Left ventricle myocardium inferior (tissue), 1 donor: ENCODE measurements at regions not wholly inside any gene's neighbourhood (a gene's known extent, or its start where the extent isn't known, plus 50 kb on each side); places are given as distances from the start of the nearest gene placed in this dataset.

Experiments used
- DNase-seq: peaks from one replicate; pipeline ENCODE4 v3.0.0-alpha.2; 2020
- H3K27ac ChIP-seq: fragments of 200-600 bp; replicated peaks from 2 replicates; pipeline ENCODE4 v1.8.0; 2021
- H3K27me3 ChIP-seq: fragments of 200-600 bp; 2 replicates; pipeline ENCODE4 v1.8.0; 2021; ENCODE audit warnings: low read depth
- H3K36me3 ChIP-seq: fragments of 200-600 bp; 2 replicates; pipeline ENCODE4 v1.8.0; 2021
- H3K4me1 ChIP-seq: fragments of 200-600 bp; 2 replicates; pipeline ENCODE4 v1.8.0; 2021
- H3K4me3 ChIP-seq: fragments of 200-600 bp; 2 replicates; pipeline ENCODE4 v1.8.0; 2021; ENCODE audit warnings: mild to moderate bottlenecking, moderate library complexity
- H3K9me3 ChIP-seq: fragments of 200-600 bp; replicated peaks from 2 replicates; pipeline ENCODE4 v1.8.0; 2021
- CTCF ChIP-seq: fragments of 200-600 bp; IDR thresholded peaks from 2 replicates; pipeline ENCODE4 v1.8.0; 2021; ENCODE audit warnings: antibody characterized with exemption, mild to moderate bottlenecking, borderline replicate concordance
- intact Hi-C: fragments of 100-400 bp; cut with micrococcal nuclease; formaldehyde crosslinking; loops from one replicate; pipeline ENCODE4 v1.11.0; 2022
- donor health status: DM: no; HTN: yes; CAD: no; lungs with severe emphysema.

DNA sequence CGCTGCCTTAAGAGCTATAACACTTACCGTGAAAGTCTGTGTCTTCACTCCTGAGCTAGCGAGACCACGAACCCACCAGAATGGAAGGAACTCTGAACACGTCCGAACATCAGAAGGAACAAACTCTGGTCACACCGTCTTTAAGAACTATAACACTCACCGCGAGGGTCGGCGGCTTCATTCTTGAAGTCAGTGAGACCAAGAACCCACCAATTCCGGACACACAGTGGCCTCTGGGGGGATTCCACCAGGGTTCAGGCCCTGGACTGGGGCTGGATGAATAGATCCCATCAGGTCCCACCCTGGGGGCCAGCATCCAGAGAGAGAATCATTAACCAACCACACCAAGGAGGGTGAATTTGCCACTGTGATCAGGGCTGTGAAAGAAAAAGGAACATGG, 55.8 kb upstream of the ATP12A start:
- TF ChIP-seq CTCF: no peak
- H3K4me1 ChIP-seq: peaks cover 4% of the 10 kb centered on the region
- no peak for DNase-seq
- H3K9me3 ChIP-seq: no peaks in the 10 kb centered on the region
- no peak overlapping the region for H3K4me3 ChIP-seq
- H3K27ac ChIP-seq: no peak overlapping the region
- H3K36me3 ChIP-seq: no peaks in the 10 kb centered on the region
- H3K27me3 ChIP-seq: peaks cover 5% of the 10 kb centered on the region
- intact Hi-C loops: no loop called here

DNA sequence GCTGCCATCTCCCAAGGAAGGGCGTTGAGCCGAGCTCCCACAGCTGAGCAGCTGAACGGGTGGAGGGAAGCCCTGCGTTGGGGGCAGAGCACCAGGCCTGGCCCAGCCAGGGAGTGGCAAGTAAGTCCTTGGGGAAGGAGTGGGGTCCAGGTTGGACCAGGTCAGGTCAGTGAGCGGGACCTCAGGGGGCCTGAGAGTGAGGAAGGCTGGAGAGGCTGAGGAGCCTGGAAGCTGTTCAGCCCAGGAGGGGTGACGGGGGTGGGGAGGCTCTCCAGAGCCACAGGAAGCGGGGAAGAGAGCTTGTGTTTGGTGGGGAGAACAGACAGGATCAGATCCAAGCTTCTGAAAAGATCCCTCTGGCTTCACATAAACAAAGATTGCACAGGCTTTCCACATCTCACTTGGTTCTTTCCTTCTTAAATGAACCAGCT, 55.4 kb upstream of the ATP12A start:
- no peaks in the 10 kb centered on the region for H3K36me3 ChIP-seq
- intact Hi-C loops: no loop called here
- no peaks in the 10 kb centered on the region for H3K9me3 ChIP-seq
- peaks cover 5% of the 10 kb centered on the region for H3K27me3 ChIP-seq
- H3K27ac ChIP-seq: peak overlapping the region; percentile 19
- no peak overlapping the region for H3K4me3 ChIP-seq
- DNase-seq: no peak
- H3K4me1 ChIP-seq: peaks cover 4% of the 10 kb centered on the region
- TF ChIP-seq CTCF: no peak

- no peak for TF ChIP-seq CTCF
- no peaks in the 10 kb centered on the region for H3K36me3 ChIP-seq
- H3K9me3 ChIP-seq: no peaks in the 10 kb centered on the region
- intact Hi-C loops: no loop called here
- peaks cover 4% of the 10 kb centered on the region for H3K4me1 ChIP-seq
- DNase-seq: no peak
- H3K4me3 ChIP-seq: no peak overlapping the region
- H3K27ac ChIP-seq: peak overlapping the region; percentile 19
- H3K27me3 ChIP-seq: peaks cover 5% of the 10 kb centered on the region
Measured at GRCh38 chr13:24625331-24625731, 54.9 kb upstream of the ATP12A start.

GRCh38 chr13:24625870-24626849, 54.0 kb upstream of the ATP12A start:
- H3K36me3 ChIP-seq: no peaks in the 10 kb centered on the region
- no peak for DNase-seq
- no peak for TF ChIP-seq CTCF
- peaks cover 5% of the 10 kb centered on the region for H3K27me3 ChIP-seq
- no peaks in the 10 kb centered on the region for H3K9me3 ChIP-seq
- no peak overlapping the region for H3K4me3 ChIP-seq
- intact Hi-C loops: no loop called here
- H3K4me1 ChIP-seq: peaks cover 4% of the 10 kb centered on the region
- peak overlapping the region; percentile 19 for H3K27ac ChIP-seq

DNA sequence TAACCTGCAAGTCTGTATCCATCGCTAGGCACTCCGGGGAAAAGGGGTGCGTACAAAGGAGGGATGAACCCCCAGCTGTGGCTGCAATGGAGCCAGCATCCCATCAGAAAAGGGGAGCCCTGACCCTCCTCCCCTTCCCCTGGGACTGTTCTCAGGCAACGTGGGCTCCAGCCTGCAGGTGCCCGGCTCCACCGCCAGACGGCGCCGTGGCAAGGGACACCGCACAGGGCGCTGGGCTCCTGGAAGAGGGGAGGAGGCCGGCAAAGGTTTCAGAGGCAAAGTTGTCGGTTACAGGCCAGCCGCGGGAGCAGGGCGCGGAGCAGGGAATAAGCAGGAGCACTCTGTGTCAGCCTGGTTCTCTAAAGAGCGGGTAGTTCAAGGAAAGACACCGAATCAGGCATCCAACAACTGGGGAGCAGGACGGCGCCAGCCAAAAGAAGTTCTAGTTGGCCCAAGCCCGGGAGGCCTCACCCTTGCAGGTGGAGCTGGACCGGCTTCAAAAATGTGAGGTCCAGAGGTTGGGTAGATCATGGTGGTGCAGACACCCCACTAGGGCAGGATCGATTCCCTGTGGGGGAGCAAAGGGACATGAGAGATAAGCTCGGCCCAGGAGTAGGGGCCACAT, 53.0 kb upstream of the ATP12A start:
- H3K4me3 ChIP-seq: no peak overlapping the region
- H3K36me3 ChIP-seq: no peaks in the 10 kb centered on the region
- H3K4me1 ChIP-seq: peaks cover 4% of the 10 kb centered on the region
- TF ChIP-seq CTCF: peak; percentile 65
- no peaks in the 10 kb centered on the region for H3K9me3 ChIP-seq
- intact Hi-C loops: no loop called here
- peaks cover 5% of the 10 kb centered on the region for H3K27me3 ChIP-seq
- no peak overlapping the region for H3K27ac ChIP-seq
- DNase-seq: no peak
